ENCODE measurements at regions not wholly inside any gene's neighbourhood (a gene's known extent, or its start where the extent isn't known, plus 50 kb on each side); places are given as distances from the start of the nearest gene placed in this dataset.

DNA sequence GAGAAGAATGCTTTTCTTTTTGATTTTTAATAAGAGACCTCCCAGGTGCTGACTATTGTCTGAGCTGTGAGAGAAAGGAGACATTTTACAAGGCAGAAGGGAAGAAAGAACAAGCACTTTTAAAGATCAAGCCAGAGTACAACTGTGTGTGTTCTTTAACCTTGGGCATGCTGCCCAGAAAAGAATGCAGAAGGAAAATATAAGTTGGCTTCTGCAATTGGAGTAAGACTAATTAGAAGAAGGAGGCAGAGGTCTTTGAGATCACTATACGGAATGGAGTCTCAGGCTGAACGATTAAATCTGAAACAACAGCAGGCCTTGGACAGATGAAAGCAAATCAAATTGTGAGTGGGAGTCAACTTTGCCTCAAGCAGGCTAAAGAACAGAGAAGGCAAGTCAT, 230.5 kb downstream of the ATP23 start:
- no peak for ATAC-seq (ENCODE audit: low read depth)
- Mint-ChIP-seq H3K27me3 (peaks cover 25% of the 10 kb centered on the region), H3K9me3 (ENCODE audit: insufficient read depth) (no peaks in the 10 kb centered on the region), H3K4me1 (peaks cover 3% of the 10 kb centered on the region), H3K4me3 (no peak overlapping the region), H3K27ac (no peak overlapping the region)
- ChIA-PET CTCF (no interaction called here), POLR2A (no interaction called here)
- Histone ChIP-seq H3K36me3 (replicated peaks in 1 of 2; ENCODE audit: control extremely low read depth in 1 of 2, control insufficient read depth in 1 of 2, extremely low read depth in 1 of 2, insufficient read depth in 2 of 2, low read length in 1 of 2) (no peaks in the 10 kb centered on the region), H4K20me1 (ENCODE audit: control insufficient read depth, insufficient read depth, low read length, poor library complexity, severe bottlenecking) (no peaks in the 10 kb centered on the region), H3K4me3 (ENCODE audit: control extremely low read depth in 1 of 5, extremely low read depth in 1 of 5, insufficient read depth in 1 of 5, low read depth in 2 of 5, low read length in 4 of 5) (no peak overlapping the region), H3K4me2 (replicated peaks; ENCODE audit: low read depth, low read length, poor library complexity, severe bottlenecking) (no peak overlapping the region), H3K27me3 (replicated peaks in 1 of 4; ENCODE audit: control extremely low read depth in 1 of 4, control insufficient read depth in 3 of 4, insufficient read depth in 4 of 4, low read length in 3 of 4) (peaks cover 0 to under 1% (median 0%) of the 10 kb centered on the region in 4 experiments), H3K9ac (ENCODE audit: low read length) (no peak overlapping the region), H3K79me2 (ENCODE audit: control insufficient read depth, insufficient read depth, low read length) (no peaks in the 10 kb centered on the region), H2AFZ (ENCODE audit: insufficient read depth, low read depth, low read length, poor library complexity, severe bottlenecking) (no peak overlapping the region), H3K4me1 (ENCODE audit: control insufficient read depth in 2 of 2, insufficient read depth in 2 of 2, low read length in 2 of 2) (no peaks in the 10 kb centered on the region), H3K27ac (ENCODE audit: low read length in 2 of 2) (no peak overlapping the region), H3K9me3 (ENCODE audit: control extremely low read depth in 1 of 3, control insufficient read depth in 2 of 3, insufficient read depth in 1 of 3, low read length in 2 of 3) (no peaks in the 10 kb centered on the region)
- DNase-seq: no peak
- intact Hi-C loops (cut with micrococcal nuclease): no loop called here
- TF ChIP-seq, protein P1, sequence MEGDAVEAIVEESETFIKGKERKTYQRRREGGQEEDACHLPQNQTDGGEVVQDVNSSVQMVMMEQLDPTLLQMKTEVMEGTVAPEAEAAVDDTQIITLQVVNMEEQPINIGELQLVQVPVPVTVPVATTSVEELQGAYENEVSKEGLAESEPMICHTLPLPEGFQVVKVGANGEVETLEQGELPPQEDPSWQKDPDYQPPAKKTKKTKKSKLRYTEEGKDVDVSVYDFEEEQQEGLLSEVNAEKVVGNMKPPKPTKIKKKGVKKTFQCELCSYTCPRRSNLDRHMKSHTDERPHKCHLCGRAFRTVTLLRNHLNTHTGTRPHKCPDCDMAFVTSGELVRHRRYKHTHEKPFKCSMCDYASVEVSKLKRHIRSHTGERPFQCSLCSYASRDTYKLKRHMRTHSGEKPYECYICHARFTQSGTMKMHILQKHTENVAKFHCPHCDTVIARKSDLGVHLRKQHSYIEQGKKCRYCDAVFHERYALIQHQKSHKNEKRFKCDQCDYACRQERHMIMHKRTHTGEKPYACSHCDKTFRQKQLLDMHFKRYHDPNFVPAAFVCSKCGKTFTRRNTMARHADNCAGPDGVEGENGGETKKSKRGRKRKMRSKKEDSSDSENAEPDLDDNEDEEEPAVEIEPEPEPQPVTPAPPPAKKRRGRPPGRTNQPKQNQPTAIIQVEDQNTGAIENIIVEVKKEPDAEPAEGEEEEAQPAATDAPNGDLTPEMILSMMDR (IDR thresholded peaks at IDR 0.05): no peak
- TF ChIP-seq EZH2 (IDR thresholded peaks at IDR 0.05; ENCODE audit: borderline replicate concordance, insufficient read depth, low read depth, low read length, poor library complexity, severe bottlenecking): no peak
- 100% methylated on average over 2 of the region's 2 CpGs for WGBS (ENCODE audit: insufficient coverage)

DNA sequence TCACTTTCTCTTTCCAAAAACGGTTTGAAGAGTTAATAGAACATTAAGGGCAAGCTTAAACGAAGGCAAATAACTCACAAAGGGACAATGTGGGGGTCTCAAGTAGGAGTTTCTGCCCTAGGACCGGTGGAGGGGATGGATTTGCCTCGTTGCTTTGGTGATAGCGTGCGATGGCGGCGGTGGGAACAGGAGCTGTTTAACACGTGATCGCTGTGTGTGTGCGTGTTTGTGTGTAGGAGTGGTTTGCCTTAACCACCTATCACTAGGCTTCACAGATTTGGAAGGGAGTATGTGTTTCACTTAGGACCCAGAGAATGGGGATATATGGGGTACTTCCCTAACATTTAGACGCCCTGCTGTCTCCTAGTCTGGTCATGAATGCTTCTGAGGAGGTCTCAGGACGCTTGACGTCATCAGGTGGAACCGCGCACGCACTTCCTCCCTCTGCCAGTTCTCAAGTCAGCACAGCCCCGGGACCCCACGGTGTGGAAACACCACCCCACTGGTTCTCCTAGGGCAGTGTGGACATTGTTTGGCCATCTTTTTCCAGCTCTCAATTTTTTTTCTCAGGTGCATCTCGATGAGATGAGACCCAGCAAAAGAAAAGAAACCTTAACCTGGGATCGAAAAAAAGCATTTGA, 231.2 kb downstream of the ATP23 start:
- no peak for TF ChIP-seq EZH2 (IDR thresholded peaks at IDR 0.05; ENCODE audit: borderline replicate concordance, insufficient read depth, low read depth, low read length, poor library complexity, severe bottlenecking)
- TF ChIP-seq, protein P1 (IDR thresholded peaks at IDR 0.05): no peak
- no peaks in the 10 kb centered on the region for H3K4me1 ChIP-seq (ENCODE audit: control insufficient read depth in 2 of 2, insufficient read depth in 2 of 2, low read length in 2 of 2)
- no peak overlapping the region for H3K9ac ChIP-seq (ENCODE audit: low read length)
- peaks cover 29% of the 10 kb centered on the region for H3K27me3 Mint-ChIP-seq
- H3K27ac ChIP-seq (ENCODE audit: low read length in 2 of 2): no peak overlapping the region
- H3K4me1 Mint-ChIP-seq: peaks cover 3% of the 10 kb centered on the region
- ChIA-PET CTCF (no interaction called here), POLR2A (no interaction called here)
- no peak overlapping the region for H3K4me3 Mint-ChIP-seq
- WGBS (ENCODE audit: insufficient coverage): 87% methylated on average over 10 of the region's 21 CpGs
- H3K36me3 ChIP-seq (replicated peaks in 1 of 2; ENCODE audit: control extremely low read depth in 1 of 2, control insufficient read depth in 1 of 2, extremely low read depth in 1 of 2, insufficient read depth in 2 of 2, low read length in 1 of 2): no peaks in the 10 kb centered on the region
- H2AFZ ChIP-seq (ENCODE audit: insufficient read depth, low read depth, low read length, poor library complexity, severe bottlenecking): no peak overlapping the region
- peaks cover 0 to 6% (median 0%) of the 10 kb centered on the region in 4 experiments for H3K27me3 ChIP-seq (replicated peaks in 1 of 4; ENCODE audit: control extremely low read depth in 1 of 4, control insufficient read depth in 3 of 4, insufficient read depth in 4 of 4, low read length in 3 of 4)
- H3K9me3 Mint-ChIP-seq (ENCODE audit: insufficient read depth): no peaks in the 10 kb centered on the region
- no peak overlapping the region for H3K27ac Mint-ChIP-seq
- no peaks in the 10 kb centered on the region for H3K79me2 ChIP-seq (ENCODE audit: control insufficient read depth, insufficient read depth, low read length)
- H4K20me1 ChIP-seq (ENCODE audit: control insufficient read depth, insufficient read depth, low read length, poor library complexity, severe bottlenecking): no peaks in the 10 kb centered on the region
- no peak for DNase-seq
- no peaks in the 10 kb centered on the region for H3K9me3 ChIP-seq (ENCODE audit: control extremely low read depth in 1 of 3, control insufficient read depth in 2 of 3, insufficient read depth in 1 of 3, low read length in 2 of 3)
- H3K4me3 ChIP-seq (ENCODE audit: control extremely low read depth in 1 of 5, extremely low read depth in 1 of 5, insufficient read depth in 1 of 5, low read depth in 2 of 5, low read length in 4 of 5): no peak overlapping the region
- no peak overlapping the region for H3K4me2 ChIP-seq (replicated peaks; ENCODE audit: low read depth, low read length, poor library complexity, severe bottlenecking)
- no peak for ATAC-seq (ENCODE audit: low read depth)
- intact Hi-C loops (cut with micrococcal nuclease): no loop called here

Measured in B cell (primary cell).